D721Med (cell line): ENCODE measurements at regions not wholly inside any gene's neighbourhood (a gene's known extent, or its start where the extent isn't known, plus 50 kb on each side); places are given as distances from the start of the nearest gene placed in this dataset.

Experiments used
- DNase-seq: peaks from one replicate; pipeline ENCODE4 v3.0.0; 2011; ENCODE audit warnings: low spot score; ENCODE audit not compliant: insufficient read length
- FAIRE-seq: peaks from 2 replicates; lab custom pipeline; 2011; peaks lifted over from hg19 to GRCh38; lab: Jason Lieb, UNC
- TF ChIP-seq, protein P1 (sequence below): IDR thresholded peaks from 2 replicates; pipeline ENCODE4 v1.5.1; 2012; ENCODE audit warnings: mild to moderate bottlenecking, control low read depth; ENCODE audit not compliant: insufficient read depth; ENCODE audit errors: missing control alignments

GRCh38 chr7:122206985-122207384 lies 62.9 kb upstream of the AASS start:
- TF ChIP-seq, protein P1, sequence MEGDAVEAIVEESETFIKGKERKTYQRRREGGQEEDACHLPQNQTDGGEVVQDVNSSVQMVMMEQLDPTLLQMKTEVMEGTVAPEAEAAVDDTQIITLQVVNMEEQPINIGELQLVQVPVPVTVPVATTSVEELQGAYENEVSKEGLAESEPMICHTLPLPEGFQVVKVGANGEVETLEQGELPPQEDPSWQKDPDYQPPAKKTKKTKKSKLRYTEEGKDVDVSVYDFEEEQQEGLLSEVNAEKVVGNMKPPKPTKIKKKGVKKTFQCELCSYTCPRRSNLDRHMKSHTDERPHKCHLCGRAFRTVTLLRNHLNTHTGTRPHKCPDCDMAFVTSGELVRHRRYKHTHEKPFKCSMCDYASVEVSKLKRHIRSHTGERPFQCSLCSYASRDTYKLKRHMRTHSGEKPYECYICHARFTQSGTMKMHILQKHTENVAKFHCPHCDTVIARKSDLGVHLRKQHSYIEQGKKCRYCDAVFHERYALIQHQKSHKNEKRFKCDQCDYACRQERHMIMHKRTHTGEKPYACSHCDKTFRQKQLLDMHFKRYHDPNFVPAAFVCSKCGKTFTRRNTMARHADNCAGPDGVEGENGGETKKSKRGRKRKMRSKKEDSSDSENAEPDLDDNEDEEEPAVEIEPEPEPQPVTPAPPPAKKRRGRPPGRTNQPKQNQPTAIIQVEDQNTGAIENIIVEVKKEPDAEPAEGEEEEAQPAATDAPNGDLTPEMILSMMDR, result no peak
- DNase-seq (no peak), FAIRE-seq (no peak)

DNA sequence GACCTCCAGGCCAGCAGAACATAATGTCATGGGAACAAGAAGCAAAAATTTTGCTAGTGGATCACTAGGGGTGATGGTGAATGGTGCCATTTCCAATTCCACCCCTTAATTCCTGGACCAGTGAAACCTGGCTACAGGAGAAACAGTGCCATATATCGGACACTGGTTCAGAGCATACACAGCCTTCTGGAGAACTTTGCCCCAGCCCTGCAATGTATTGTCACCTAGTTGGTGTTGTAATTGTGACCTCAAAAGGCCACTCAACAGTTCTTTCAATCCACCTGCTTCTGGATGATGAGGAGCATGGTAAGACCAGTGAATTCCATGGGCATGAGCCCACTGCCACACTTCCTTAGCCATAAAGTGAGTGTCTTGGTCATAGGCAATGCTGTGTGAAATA lies 59.8 kb upstream of the AASS start:
- FAIRE-seq, result no peak
- no peak for DNase-seq

DNA sequence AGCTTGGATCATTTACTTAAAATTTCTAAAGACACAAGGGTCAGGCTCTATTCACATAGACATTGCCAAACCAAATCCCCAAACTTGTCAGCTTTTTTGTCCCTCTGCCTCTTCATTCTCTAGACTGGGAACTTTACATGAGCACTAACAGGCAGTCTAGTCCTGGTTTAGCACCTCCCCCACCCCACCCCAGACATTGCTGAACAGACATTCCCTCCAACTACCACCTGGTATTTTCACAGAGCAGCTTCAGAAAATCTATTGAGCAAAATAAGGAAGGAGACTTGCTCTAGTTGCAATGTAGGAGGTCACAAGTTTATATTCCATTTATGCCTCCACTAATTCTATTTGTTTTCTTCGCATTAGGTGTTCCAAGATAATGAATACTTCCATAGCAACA lies 56.8 kb upstream of the AASS start:
- DNase-seq, result no peak
- no peak for FAIRE-seq
- TF ChIP-seq, protein P1, result no peak

More for the DNA sequence above, 59.8 kb upstream of the AASS start:
- TF ChIP-seq, protein P1, result no peak

DNA sequence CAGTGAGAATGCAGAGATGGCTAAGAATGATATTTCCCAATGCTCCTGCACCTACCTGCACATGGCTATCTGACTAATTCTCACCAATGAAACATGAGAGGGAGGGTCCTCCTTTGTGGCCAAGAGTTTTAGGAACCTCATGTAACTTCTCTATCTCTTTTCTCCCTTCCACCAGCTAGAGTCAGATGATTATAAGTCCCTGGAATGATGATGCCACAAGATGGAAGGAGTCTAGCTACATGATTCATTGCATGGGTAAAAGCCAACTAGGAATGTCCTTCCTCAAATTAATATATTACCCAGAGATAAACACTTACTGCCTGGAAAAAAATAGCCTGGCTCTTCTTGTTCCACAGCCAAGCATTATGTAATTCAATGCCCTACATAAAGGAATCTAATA lies 55.1 kb upstream of the AASS start:
- DNase-seq (no peak), FAIRE-seq (no peak)
- TF ChIP-seq, protein P1, result no peak

- TF ChIP-seq, protein P1, result no peak
- DNase-seq (no peak), FAIRE-seq (no peak)
Measured at GRCh38 chr7:122198581-122198980, 54.5 kb upstream of the AASS start.
